GM12878 (cell line): ENCODE measurements at regions not wholly inside any gene's neighbourhood (a gene's known extent, or its start where the extent isn't known, plus 50 kb on each side); places are given as distances from the start of the nearest gene placed in this dataset.

Source experiments
- CHD2 ChIP-seq: IDR thresholded peaks from 2 replicates; pipeline ENCODE4 v1.6.1; 2011; ENCODE audit warnings: low read depth, low read length, improper control_type of control experiment, borderline replicate concordance
- CREB1 ChIP-seq: IDR thresholded peaks from 2 replicates; pipeline ENCODE4 v1.6.1; 2012; ENCODE audit warnings: low read depth, mild to moderate bottlenecking, inconsistent platforms
- CTCF ChIP-seq, 3 experiments: IDR thresholded peaks in 2 of 3; conservative IDR thresholded peaks in 1 of 3; 2 replicates each; pipeline ENCODE4 v1.5.1; 2011; ENCODE audit warnings: low read depth in 3 of 3, low read length in 3 of 3, mild to moderate bottlenecking in 3 of 3, control low read depth in 2 of 3, moderate library complexity in 2 of 3, inconsistent platforms in 1 of 3, mixed read lengths in 1 of 3; ENCODE audit not compliant: control insufficient read depth in 2 of 3, insufficient read depth in 1 of 3; ENCODE audit errors: extremely low read depth in 1 of 3
- GABPA ChIP-seq: IDR thresholded peaks from 2 replicates; pipeline ENCODE4 v1.6.1; 2014; ENCODE audit warnings: antibody characterized with exemption, low read depth, mild to moderate bottlenecking, inconsistent platforms
- NFYB ChIP-seq: IDR thresholded peaks from 2 replicates; pipeline ENCODE4 v1.6.1; 2011; ENCODE audit warnings: low read depth, mild to moderate bottlenecking, low read length, improper control_type of control experiment, moderate library complexity; ENCODE audit not compliant: insufficient read depth
- POLR2A ChIP-seq: IDR thresholded peaks from 2 replicates; pipeline ENCODE4 v1.6.1; 2011; ENCODE audit warnings: low read depth, mild to moderate bottlenecking, low read length
- TAF1 ChIP-seq: IDR thresholded peaks from 2 replicates; pipeline ENCODE4 v1.6.1; 2011; ENCODE audit warnings: mild to moderate bottlenecking, low read depth, low read length, borderline replicate concordance
- TCF12 ChIP-seq: IDR thresholded peaks from 2 replicates; pipeline ENCODE4 v1.6.1; 2011; ENCODE audit warnings: low read depth, mild to moderate bottlenecking, low read length
- TF ChIP-seq, protein P1 (sequence below): IDR thresholded peaks from 2 replicates; pipeline ENCODE4 v1.6.1; 2012; ENCODE audit warnings: low read depth, low read length, improper control_type of control experiment

- TF ChIP-seq, protein P1, sequence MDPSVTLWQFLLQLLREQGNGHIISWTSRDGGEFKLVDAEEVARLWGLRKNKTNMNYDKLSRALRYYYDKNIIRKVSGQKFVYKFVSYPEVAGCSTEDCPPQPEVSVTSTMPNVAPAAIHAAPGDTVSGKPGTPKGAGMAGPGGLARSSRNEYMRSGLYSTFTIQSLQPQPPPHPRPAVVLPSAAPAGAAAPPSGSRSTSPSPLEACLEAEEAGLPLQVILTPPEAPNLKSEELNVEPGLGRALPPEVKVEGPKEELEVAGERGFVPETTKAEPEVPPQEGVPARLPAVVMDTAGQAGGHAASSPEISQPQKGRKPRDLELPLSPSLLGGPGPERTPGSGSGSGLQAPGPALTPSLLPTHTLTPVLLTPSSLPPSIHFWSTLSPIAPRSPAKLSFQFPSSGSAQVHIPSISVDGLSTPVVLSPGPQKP: no peak
- TF ChIP-seq CREB1: no peak
- no peak for TF ChIP-seq CTCF (IDR thresholded peaks at IDR 0.05 in 2 of 3, conservative IDR thresholded peaks at IDR 0.05 in 1 of 3; ENCODE audit: control insufficient read depth in 2 of 3, extremely low read depth in 1 of 3, insufficient read depth in 1 of 3, low read depth in 3 of 3, low read length in 3 of 3)
- TF ChIP-seq NFYB: no peak
- TF ChIP-seq POLR2A: no peak
- no peak for TF ChIP-seq TAF1
- TF ChIP-seq CHD2: no peak
- no peak for TF ChIP-seq GABPA
- no peak for TF ChIP-seq TCF12
Measured at GRCh38 chr6:22367346-22367745, 70.5 kb upstream of the PRL start.
